Mesenchymal stem cell (in vitro differentiated cells and primary cell): ENCODE measurements at regions not wholly inside any gene's neighbourhood (a gene's known extent, or its start where the extent isn't known, plus 50 kb on each side); places are given as distances from the start of the nearest gene placed in this dataset.

Experiments used
- DNase-seq: peaks from one replicate; pipeline ENCODE4 v3.0.0-alpha.2; 2013
- H2AFZ ChIP-seq: one replicate; pipeline ENCODE4 v1.6.1; 2013; ENCODE audit warnings: low read depth, mild to moderate bottlenecking, control low read depth, inconsistent platforms, low read length, moderate library complexity
- H2AK5ac ChIP-seq: 2 replicates; pipeline ENCODE4 v1.6.1; 2013; ENCODE audit warnings: low read length, moderate library complexity, mild to moderate bottlenecking, inconsistent platforms; ENCODE audit not compliant: severe bottlenecking
- H2BK120ac ChIP-seq: one replicate; pipeline ENCODE4 v1.6.1; 2013; ENCODE audit warnings: low read depth, mild to moderate bottlenecking, inconsistent platforms, low read length, moderate library complexity
- H2BK12ac ChIP-seq, 2 experiments: one replicate each; pipeline ENCODE4 v1.6.1; 2013; ENCODE audit warnings: inconsistent platforms in 2 of 2, low read length in 2 of 2, mild to moderate bottlenecking in 2 of 2, moderate library complexity in 2 of 2, control low read depth in 1 of 2
- H2BK15ac ChIP-seq: one replicate; pipeline ENCODE4 v1.6.1; 2013; ENCODE audit warnings: mild to moderate bottlenecking, low read depth, inconsistent platforms; ENCODE audit not compliant: poor library complexity, severe bottlenecking
- H2BK5ac ChIP-seq: 2 replicates; pipeline ENCODE4 v1.6.1; 2013; ENCODE audit warnings: low read depth, mild to moderate bottlenecking, low read length, control low read depth, inconsistent platforms; ENCODE audit not compliant: poor library complexity, severe bottlenecking
- H3K14ac ChIP-seq, 2 experiments: one replicate each; pipeline ENCODE4 v1.6.1; 2013; ENCODE audit warnings: inconsistent platforms in 2 of 2, low read length in 2 of 2, control low read depth in 1 of 2, mild to moderate bottlenecking in 1 of 2, moderate library complexity in 1 of 2
- H3K18ac ChIP-seq, 2 experiments: one replicate each; pipeline ENCODE4 v1.6.1; 2013; ENCODE audit warnings: inconsistent platforms in 2 of 2, low read length in 2 of 2, control low read depth in 1 of 2, low read depth in 1 of 2, mild to moderate bottlenecking in 1 of 2
- H3K23ac ChIP-seq, 2 experiments: one replicate each; pipeline ENCODE4 v1.6.1; 2013; ENCODE audit warnings: inconsistent platforms in 2 of 2, low read length in 2 of 2, mild to moderate bottlenecking in 2 of 2, moderate library complexity in 2 of 2, control low read depth in 1 of 2
- H3K27ac ChIP-seq: 2 replicates; pipeline ENCODE4 v1.5.1; 2013; ENCODE audit warnings: mild to moderate bottlenecking, moderate library complexity, low read length, control low read depth, inconsistent platforms; ENCODE audit not compliant: poor library complexity, severe bottlenecking
- H3K27me3 ChIP-seq, 2 experiments: 2 replicates each; pipeline versions ENCODE4 v1.6.1 to v1.7.0; 2013; ENCODE audit warnings: low read length in 2 of 2, mild to moderate bottlenecking in 2 of 2, moderate library complexity in 2 of 2, control low read depth in 1 of 2, inconsistent platforms in 1 of 2; ENCODE audit not compliant: control insufficient read depth in 1 of 2, insufficient read depth in 1 of 2
- H3K36me3 ChIP-seq, 2 experiments: 2 replicates each; pipeline versions ENCODE4 v1.6.1 to v1.7.0; 2013; ENCODE audit warnings: low read length in 2 of 2, control low read depth in 1 of 2, inconsistent platforms in 1 of 2, low read depth in 1 of 2, mild to moderate bottlenecking in 1 of 2; ENCODE audit not compliant: insufficient read depth in 2 of 2, control insufficient read depth in 1 of 2
- H3K4ac ChIP-seq, 2 experiments: one replicate each; pipeline ENCODE4 v1.6.1; 2013; ENCODE audit warnings: inconsistent platforms in 2 of 2, low read length in 2 of 2, mild to moderate bottlenecking in 2 of 2, moderate library complexity in 2 of 2, control low read depth in 1 of 2, low read depth in 1 of 2
- H3K4me1 ChIP-seq: 2 replicates; pipeline ENCODE4 v1.6.1; 2013; ENCODE audit warnings: low read depth, low read length, control low read depth; ENCODE audit not compliant: control insufficient read depth, insufficient read depth
- H3K4me2 ChIP-seq: 2 replicates; pipeline ENCODE4 v1.6.1; 2013; ENCODE audit warnings: low read length, mild to moderate bottlenecking, inconsistent platforms; ENCODE audit not compliant: poor library complexity, severe bottlenecking
- H3K4me3 ChIP-seq, 2 experiments: 2 replicates each; pipeline versions ENCODE4 v1.5.1 to v1.7.0; 2013; ENCODE audit warnings: low read length in 2 of 2, mild to moderate bottlenecking in 2 of 2, control low read depth in 1 of 2, low read depth in 1 of 2; ENCODE audit not compliant: insufficient read depth in 1 of 2
- H3K79me1 ChIP-seq: replicated peaks from 2 replicates; pipeline ENCODE4 v1.6.1; 2013; ENCODE audit warnings: mild to moderate bottlenecking, control low read depth, low read length, inconsistent platforms; ENCODE audit not compliant: poor library complexity, severe bottlenecking
- H3K9ac ChIP-seq: 2 replicates; pipeline ENCODE4 v1.7.0; 2013; ENCODE audit warnings: mild to moderate bottlenecking, low read length, moderate library complexity
- H3K9me3 ChIP-seq: 2 replicates; pipeline ENCODE4 v1.7.0; 2013; ENCODE audit warnings: mild to moderate bottlenecking, low read length; ENCODE audit not compliant: control insufficient read depth
- H4K8ac ChIP-seq: one replicate; pipeline ENCODE4 v1.6.1; 2013; ENCODE audit warnings: inconsistent platforms, mild to moderate bottlenecking, low read length, moderate library complexity
- H4K91ac ChIP-seq: one replicate; pipeline ENCODE4 v1.6.1; 2013; ENCODE audit warnings: mild to moderate bottlenecking, low read length, inconsistent platforms
- WGBS: methylation state at CpG from one replicate; pipeline ENCODE4 v1.1.7; 2013; ENCODE audit warnings: mixed read lengths; 5-methylcytosine and 5-hydroxymethylcytosine counted together

DNA sequence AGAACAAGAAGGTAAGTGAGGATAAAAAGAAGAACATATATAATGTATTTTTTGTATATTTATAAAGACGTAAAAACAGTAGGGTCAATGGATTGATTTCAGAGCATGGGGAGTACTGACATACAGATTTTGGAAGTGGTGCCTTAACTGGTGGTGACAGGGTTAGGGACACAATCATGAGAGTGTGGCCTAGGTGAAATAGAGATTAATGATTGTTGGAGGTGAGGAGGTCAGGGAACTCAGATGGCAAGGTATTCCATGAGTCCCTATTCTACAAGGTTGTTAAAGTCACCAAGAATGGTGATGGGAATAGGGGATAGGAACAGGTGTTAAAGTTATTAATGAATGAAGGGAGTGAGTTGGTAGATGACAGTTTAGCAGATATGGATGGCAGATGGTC lies 210.8 kb downstream of the SEMA6A start:
- no peak overlapping the region for H3K9ac ChIP-seq
- no peak overlapping the region for H2AFZ ChIP-seq
- no peak overlapping the region for H2BK15ac ChIP-seq
- no peak overlapping the region for H3K4ac ChIP-seq
- H2BK5ac ChIP-seq = no peak overlapping the region
- 98% methylated on average over 1 of the region's 1 CpG for WGBS
- peaks cover 0 to 14% of the 10 kb centered on the region in 2 experiments for H3K27me3 ChIP-seq
- H3K18ac ChIP-seq = no peak overlapping the region
- H2BK12ac ChIP-seq = no peak overlapping the region
- no peak overlapping the region for H2AK5ac ChIP-seq
- peaks cover 6% of the 10 kb centered on the region for H3K4me1 ChIP-seq
- no peak overlapping the region for H3K23ac ChIP-seq
- H2BK120ac ChIP-seq = no peak overlapping the region
- no peak overlapping the region for H3K27ac ChIP-seq
- no peak overlapping the region for H3K4me3 ChIP-seq
- H3K4me2 ChIP-seq = no peak overlapping the region
- H3K36me3 ChIP-seq = no peaks in the 10 kb centered on the region
- no peaks in the 10 kb centered on the region for H3K9me3 ChIP-seq
- no peaks in the 10 kb centered on the region for H3K79me1 ChIP-seq
- H4K91ac ChIP-seq = no peak overlapping the region
- DNase-seq = no peak
- no peak overlapping the region for H4K8ac ChIP-seq
- no peak overlapping the region for H3K14ac ChIP-seq

- no peak overlapping the region for H3K14ac ChIP-seq
- peak overlapping the region; percentile 54 for H3K9ac ChIP-seq
- WGBS = 97% methylated on average over 5 of the region's 6 CpGs
- peaks cover 6% of the 10 kb centered on the region for H3K4me1 ChIP-seq
- H2AK5ac ChIP-seq = no peak overlapping the region
- H3K9me3 ChIP-seq = no peaks in the 10 kb centered on the region
- no peak overlapping the region for H4K8ac ChIP-seq
- peak overlapping the region in 1 of 2 experiments; percentile 69 for H3K4me3 ChIP-seq
- H3K27ac ChIP-seq = no peak overlapping the region
- H3K4me2 ChIP-seq = no peak overlapping the region
- H3K27me3 ChIP-seq = peaks cover 0 to 14% of the 10 kb centered on the region in 2 experiments
- H3K4ac ChIP-seq = no peak overlapping the region
- H2AFZ ChIP-seq = no peak overlapping the region
- H4K91ac ChIP-seq = no peak overlapping the region
- no peak for DNase-seq
- H3K18ac ChIP-seq = no peak overlapping the region
- H2BK120ac ChIP-seq = no peak overlapping the region
- H3K79me1 ChIP-seq = no peaks in the 10 kb centered on the region
- no peak overlapping the region for H2BK5ac ChIP-seq
- H2BK12ac ChIP-seq = no peak overlapping the region
- no peak overlapping the region for H2BK15ac ChIP-seq
- no peak overlapping the region for H3K23ac ChIP-seq
- no peaks in the 10 kb centered on the region for H3K36me3 ChIP-seq
Observed at GRCh38 chr5:116361979-116362577, 212.5 kb downstream of the SEMA6A start.

GRCh38 chr5:116361171-116361967 lies 213.3 kb downstream of the SEMA6A start:
- 29% methylated on average over 53 of the region's 53 CpGs for WGBS
- Histone ChIP-seq H3K4ac (no peak overlapping the region), H2AK5ac (no peak overlapping the region), H3K9me3 (no peaks in the 10 kb centered on the region), H3K27ac (no peak overlapping the region), H3K4me2 (peak overlapping the region; percentile 51), H3K4me3 (peak overlapping the region; percentile 17 to 69), H3K79me1 (no peaks in the 10 kb centered on the region), H4K8ac (no peak overlapping the region), H3K36me3 (no peaks in the 10 kb centered on the region), H3K9ac (peak overlapping the region; percentile 54), H2BK5ac (no peak overlapping the region), H4K91ac (no peak overlapping the region), H3K18ac (peak overlapping the region in 1 of 2 experiments; percentile 9), H3K4me1 (peaks cover 6% of the 10 kb centered on the region), H3K14ac (no peak overlapping the region), H2BK15ac (peak overlapping the region; percentile 52), H3K27me3 (peaks cover 0 to 14% of the 10 kb centered on the region in 2 experiments), H3K23ac (no peak overlapping the region), H2AFZ (no peak overlapping the region), H2BK12ac (no peak overlapping the region), H2BK120ac (no peak overlapping the region)
- peak; percentile 46 for DNase-seq

DNA sequence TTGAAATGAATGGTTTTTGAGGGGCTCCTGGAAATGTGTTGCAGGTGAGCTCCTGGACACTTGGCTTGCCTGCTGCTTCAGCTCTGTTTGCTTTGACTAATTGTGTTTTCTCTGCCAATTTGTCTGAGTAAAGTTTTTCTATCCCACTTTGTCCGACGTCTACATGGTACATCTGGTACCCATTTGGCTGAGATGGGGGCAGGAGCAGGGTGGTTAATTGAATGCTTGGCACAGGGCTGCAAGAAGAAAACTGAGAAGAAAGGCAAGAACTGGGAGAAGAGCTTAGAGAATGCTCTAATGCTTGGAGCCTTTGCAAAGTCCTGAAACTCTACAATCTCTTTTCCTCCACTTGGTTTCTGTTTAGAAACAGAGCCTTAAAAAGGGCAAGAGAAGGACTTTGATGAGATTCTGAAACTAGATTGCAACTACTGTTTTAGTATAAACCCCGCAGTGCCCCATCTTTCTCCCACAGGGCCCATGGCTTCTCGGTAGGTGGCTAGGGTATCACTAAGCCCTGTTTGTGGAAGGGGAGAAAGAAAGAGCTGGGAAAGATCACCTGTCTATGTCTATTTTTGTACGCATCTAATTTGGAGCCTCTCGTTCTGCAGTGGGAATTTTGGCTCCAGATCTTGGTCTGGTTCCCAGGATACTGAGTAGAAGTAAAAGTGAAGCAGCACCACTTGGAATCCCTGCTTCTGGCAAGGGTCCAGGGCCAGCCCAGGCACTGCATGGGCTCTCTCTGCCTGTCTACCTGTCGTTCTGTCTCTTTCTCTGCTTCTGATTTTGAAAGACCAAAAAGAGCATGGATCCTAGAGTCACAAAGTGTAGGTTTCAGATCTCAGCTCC lies 214.4 kb downstream of the SEMA6A start:
- H3K14ac ChIP-seq = no peak overlapping the region
- H3K4ac ChIP-seq = no peak overlapping the region
- H3K79me1 ChIP-seq = no peaks in the 10 kb centered on the region
- H3K4me3 ChIP-seq = peak overlapping the region in 1 of 2 experiments; percentile 47
- no peak overlapping the region for H3K9ac ChIP-seq
- DNase-seq = no peak
- peaks cover 5% of the 10 kb centered on the region for H3K4me1 ChIP-seq
- H4K91ac ChIP-seq = no peak overlapping the region
- H3K18ac ChIP-seq = no peak overlapping the region
- H3K4me2 ChIP-seq = no peak overlapping the region
- no peak overlapping the region for H2BK15ac ChIP-seq
- H2BK12ac ChIP-seq = no peak overlapping the region
- H2BK5ac ChIP-seq = no peak overlapping the region
- H2AFZ ChIP-seq = no peak overlapping the region
- H3K9me3 ChIP-seq = peaks cover 6% of the 10 kb centered on the region
- 92% methylated on average over 7 of the region's 7 CpGs for WGBS
- H3K27ac ChIP-seq = no peak overlapping the region
- H4K8ac ChIP-seq = no peak overlapping the region
- no peaks in the 10 kb centered on the region for H3K36me3 ChIP-seq
- peaks cover 0 to 14% of the 10 kb centered on the region in 2 experiments for H3K27me3 ChIP-seq
- no peak overlapping the region for H2BK120ac ChIP-seq
- no peak overlapping the region for H2AK5ac ChIP-seq
- no peak overlapping the region for H3K23ac ChIP-seq
